ENCODE measurements at regions not wholly inside any gene's neighbourhood (a gene's known extent, or its start where the extent isn't known, plus 50 kb on each side); places are given as distances from the start of the nearest gene placed in this dataset.

DNA sequence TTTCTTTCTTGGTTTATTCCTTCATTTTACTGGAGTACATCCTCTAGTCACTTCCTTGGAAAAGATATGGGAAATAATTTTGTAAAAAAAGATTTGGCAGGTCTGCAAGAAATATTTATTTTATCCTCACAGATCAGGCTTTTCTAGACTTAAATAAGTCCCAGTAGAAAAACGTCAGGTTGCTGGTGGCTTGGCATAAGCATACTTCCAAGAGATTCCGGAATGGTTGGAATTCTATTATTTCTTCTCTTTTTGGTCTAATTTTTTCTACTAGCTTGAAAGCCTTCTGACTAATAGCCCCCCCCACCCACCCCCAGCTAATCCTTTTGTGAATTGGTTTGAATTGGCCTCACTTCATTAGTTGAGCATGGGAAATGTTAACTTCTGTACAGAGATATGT lies 147.6 kb downstream of the ZIC5 start:
- no peak for DNase-seq (ENCODE audit: low read depth in 2 of 2)

DNA sequence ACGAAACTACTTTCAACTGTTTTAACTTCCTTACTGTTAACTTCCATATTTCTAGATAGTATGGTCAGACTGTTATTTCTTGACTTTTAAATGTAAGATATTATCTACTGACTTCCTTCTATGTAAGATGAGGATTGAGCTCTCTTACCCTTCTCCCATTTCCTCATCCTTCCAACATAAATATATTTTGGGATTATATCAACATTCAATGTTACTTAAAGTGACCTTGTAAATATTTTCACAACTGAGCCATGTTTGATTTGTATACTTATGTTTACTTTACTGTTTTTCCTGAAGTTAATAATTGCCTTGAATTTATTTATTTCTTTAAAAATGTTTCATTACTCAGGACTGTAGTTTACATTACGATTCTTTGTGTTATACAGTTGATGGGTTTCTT lies 148.7 kb downstream of the ZIC5 start:
- no peak for DNase-seq (ENCODE audit: low read depth in 2 of 2)

DNA sequence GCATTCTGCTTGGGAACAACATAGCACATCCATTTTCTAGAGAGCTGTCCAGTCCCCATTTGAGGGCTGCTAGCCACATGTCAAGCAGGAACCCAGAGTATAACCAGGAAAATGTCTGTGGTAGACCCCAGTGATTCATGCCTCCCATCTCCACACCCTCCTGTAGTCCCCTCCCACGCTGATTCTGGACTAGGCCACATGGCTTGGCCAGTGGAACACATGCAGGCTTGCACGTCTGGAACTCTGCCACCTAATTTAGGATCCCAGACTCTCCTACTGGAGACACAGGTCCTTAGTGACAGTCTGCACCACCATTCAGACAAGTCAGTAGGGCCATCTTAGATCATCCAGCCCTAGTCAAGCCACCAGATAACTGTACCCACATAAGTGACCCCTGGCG lies 149.8 kb downstream of the ZIC5 start:
- no peak for DNase-seq (ENCODE audit: low read depth in 2 of 2)

DNA sequence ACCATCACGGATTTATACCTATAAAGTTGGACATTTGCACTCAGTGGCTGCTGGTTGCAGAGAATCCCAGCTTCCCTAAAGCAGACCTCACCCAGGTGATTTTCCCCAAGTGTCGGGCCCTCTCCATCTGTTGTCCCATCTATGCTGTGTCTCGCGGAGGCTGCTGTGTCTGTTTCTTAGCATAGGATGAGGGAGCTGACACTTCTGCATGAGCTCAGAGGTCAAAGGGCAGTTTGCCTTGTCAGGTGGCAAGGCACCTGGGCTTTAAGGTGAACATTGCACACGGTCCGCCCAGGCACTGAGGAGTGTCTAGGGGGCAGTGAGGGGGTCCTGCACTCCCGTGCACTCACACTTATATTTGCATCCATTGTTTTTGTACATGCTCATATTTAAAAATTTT lies 151.6 kb downstream of the ZIC5 start:
- DNase-seq (ENCODE audit: low read depth in 2 of 2) = no peak

DNA sequence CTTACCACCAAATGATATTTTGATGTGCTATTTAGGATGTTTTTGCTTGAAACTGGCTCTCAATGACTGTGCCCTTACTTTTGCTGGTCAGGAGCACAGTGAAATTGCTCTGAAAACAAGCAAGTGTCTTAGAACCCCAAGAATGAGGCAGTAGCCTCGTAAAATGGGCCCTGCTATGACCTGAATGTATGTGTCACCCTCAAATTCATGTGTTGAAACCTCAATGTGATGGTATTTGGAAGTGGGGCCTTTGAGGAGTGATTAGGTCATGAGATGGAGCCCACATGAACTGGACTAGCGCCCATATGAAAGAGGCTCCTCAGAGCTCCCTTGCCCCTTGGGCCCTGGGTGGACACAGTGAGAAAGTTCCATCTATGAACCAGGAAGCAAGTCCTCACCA lies 155.2 kb downstream of the ZIC5 start:
- no peak for DNase-seq (ENCODE audit: low read depth in 2 of 2)

DNA sequence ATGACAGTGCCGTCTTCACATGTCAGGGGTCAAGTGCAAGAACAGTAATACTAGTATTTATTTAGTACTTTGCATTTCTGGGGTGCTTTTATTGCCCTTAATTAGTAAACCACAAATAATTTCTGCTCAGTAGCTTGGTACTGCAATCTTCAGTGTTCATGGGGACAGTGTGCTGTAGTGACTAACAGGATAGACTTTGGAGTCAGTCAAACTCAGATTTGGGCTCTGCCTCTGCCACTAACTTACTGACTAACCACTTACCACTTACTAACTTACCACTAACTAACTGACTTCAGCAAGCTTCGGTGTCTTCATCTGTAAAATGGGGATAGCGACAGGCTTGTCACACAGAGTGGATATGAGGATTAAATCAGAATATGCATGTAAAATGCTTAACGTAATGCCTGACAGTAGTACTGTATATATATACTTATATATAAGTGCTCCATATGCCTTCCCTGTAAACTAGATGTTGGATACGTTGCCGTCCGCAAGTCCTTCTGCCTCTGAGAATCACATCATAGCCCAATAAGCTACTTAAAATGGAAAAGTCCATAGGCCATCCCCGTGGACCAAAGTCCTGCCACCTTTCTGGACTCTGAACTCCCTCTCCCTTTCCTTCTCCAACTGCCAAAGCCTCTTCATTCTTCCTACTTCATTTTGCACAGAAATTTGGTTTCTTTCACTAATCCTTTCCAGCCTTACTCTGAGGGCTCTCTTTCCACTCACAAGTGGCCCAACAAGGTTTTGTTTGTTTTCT lies 158.1 kb downstream of the ZIC5 start:
- DNase-seq (ENCODE audit: low read depth in 2 of 2) = no peak

DNA sequence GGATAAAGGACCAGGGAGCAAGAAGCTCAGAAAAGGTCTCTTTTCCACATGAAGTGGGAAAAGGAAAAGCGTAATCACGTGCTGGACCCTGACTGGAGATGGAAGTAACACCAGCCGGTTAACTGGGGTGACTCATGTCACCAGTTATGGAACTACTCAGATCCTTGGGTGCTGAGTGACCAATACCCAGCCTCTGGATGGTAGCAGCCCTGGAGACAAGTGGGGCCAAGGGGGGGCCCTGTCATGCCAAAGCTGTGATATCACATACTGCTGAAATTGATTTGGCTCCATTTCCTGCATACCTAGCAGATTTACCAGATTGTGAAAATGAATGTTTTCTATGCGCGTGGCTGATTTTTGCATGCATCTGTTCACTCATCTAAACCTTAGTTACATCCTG lies 158.9 kb downstream of the ZIC5 start:
- no peak for DNase-seq (ENCODE audit: low read depth in 2 of 2)

DNA sequence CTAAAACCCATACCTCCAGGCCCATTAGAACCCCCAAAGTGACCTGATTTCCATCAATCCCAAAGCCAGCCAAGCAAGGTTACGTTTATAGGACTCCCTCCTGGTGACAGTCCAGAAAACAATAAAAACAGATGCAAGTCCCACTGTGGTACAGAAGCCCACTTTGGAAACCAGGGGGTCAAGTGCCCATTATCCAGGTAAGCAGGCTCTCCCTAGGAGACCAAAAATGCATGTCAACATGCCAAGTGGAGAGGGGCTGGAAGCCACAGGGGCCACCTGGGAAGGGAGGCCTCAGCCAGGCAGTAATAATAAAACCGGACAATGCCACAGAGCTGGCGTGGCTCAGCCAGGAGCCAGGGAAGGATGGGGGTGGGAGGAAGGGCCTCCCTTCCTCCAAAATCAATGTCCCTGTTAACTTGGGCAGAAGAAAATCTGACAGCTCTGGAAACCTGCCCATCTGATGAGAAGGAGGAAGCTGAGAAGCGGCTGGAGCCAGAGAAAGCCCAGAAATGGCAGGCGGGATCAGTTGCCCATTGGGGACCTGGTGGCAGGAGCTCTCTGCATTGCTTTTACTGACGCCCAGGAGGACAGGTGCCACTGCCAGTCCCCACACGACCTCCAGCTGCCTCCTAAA lies 160.4 kb downstream of the ZIC5 start:
- DNase-seq (ENCODE audit: low read depth in 2 of 2) = no peak

DNA sequence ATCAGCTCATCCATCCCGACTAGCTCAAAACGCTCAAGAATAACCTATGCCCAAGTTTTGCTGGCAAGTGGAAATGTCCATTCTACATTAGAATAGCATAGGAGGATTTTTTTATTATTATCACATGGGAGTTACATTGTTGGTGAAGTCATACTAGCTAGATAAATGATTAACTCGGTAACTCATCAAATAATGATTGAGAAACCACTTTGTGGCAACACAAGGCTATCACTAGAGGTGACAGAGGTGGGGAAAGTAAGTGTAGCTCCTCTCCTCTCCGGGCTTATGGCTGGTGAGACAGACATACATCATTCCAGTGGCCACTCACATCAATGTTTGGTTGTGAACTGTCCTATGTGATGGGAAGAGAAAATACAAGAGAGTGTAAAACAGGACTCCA lies 161.6 kb downstream of the ZIC5 start:
- DNase-seq (ENCODE audit: low read depth in 2 of 2) = no peak

DNA sequence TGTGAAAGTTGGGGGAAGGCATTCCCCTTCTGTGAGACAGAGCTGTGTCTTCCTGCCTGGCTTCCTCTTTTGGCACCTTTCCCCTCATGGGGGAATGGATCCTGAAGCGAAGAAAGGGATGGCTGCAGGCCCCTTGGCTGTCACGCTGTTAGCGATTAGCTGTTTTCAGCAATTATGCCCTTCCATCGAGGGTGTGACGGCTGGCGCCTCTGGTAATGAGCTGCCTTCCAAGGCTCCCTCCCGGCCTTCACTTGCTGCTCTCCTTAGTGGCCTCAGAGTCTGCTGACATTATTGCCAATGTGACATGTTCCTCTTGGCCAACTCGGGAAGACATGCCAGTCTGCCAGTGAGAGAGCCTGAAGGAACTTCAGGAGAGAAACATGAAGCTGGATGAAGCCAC lies 162.1 kb downstream of the ZIC5 start:
- no peak for DNase-seq (ENCODE audit: low read depth in 2 of 2)

DNA sequence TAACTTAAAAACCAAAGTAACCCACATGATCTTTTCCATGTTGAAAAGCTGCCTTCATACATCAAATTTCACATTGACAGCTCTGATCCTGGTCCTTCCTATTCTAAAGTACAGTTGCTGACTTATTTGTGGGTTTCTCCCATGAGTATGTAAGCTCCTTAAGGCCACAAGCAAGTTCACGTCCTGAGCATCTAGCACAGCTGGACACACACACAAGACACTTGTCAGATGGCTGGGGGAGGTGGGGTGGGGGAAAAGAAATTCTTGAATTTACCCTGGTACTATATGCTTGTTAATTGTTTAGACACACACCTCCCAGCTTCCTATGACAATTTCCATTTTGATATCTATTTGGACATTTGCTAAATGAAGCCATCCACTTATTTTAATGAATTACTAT lies 162.8 kb downstream of the ZIC5 start:
- DNase-seq (ENCODE audit: low read depth in 2 of 2) = no peak

DNA sequence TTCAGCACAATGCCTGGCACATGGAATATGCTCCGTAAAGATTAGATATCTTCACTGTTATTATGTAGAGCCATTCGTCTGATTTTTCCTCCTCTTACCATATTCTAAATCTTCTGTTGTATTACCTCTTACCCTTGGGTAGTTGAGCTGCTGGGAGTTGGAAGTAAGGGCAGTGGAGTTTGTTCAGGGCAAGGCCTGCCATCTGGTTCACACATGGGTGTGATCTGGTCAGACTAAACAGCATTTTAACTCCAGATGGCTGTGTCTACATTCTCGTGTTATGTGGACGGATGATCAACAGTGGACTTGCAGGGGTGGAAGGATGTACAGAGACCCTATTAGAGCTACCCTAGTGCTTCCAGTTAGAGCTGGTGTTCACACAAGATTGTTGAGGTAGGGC lies 164.9 kb downstream of the ZIC5 start:
- DNase-seq (ENCODE audit: low read depth in 2 of 2) = no peak

DNA sequence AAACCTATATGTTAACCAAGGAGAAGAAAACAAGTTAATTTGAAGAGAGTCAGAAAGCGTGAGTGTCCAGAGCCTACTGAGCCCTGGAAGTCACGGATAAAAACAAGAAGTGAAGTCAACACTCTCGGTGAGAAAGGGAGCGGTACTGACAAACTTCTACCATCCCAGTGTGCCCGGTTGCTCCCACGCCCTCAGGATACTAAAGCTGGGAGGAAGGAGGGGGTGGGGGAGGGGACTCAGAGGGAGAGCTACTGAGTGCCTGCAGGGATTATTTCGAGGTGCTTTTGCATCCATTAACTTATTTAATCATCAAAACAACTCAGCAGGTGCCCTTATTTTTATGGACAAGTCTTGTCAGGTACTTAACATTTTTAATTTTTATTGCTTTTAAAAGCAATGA lies 166.2 kb downstream of the ZIC5 start:
- DNase-seq (ENCODE audit: low read depth in 2 of 2) = no peak

DNA sequence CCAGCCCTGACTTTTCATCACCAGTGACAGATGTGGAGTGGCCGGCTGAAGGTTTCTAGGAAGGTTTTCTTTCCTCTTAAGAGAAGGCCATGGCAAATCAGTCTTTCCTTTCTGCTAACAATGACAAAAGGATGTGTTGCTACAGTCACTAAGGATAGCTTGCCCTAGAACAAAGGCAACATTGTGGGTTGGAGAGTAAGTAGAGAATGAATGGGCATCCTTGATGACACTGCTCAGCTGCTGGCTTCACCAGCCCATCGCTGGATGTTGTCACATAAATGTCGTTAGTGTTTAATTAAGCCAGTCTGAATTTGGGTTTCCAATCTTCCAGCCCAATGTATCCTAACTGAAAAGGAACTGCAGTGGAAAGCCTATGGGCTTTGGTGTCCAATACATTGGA lies 168.4 kb downstream of the ZIC5 start:
- DNase-seq (ENCODE audit: low read depth in 2 of 2) = no peak

DNA sequence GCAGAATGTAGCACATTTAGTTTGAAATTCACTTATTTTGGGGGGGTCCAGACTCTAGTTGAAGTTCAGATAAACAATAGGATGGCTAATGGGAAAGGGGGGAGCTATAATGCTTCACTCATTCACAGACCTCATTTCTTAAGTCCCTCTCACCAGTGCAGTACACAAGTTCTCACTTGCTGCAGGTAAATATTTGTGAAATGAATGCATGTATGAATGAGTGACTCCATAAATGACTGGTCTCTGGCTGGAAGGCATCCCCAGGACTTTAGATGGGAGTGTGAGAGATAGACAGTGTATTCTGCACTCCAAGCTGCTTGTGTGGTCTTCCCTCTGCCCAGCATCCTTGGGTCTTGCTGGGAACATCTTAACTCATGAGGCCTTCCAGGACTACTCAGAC lies 169.2 kb downstream of the ZIC5 start:
- DNase-seq (ENCODE audit: low read depth in 2 of 2) = no peak

DNA sequence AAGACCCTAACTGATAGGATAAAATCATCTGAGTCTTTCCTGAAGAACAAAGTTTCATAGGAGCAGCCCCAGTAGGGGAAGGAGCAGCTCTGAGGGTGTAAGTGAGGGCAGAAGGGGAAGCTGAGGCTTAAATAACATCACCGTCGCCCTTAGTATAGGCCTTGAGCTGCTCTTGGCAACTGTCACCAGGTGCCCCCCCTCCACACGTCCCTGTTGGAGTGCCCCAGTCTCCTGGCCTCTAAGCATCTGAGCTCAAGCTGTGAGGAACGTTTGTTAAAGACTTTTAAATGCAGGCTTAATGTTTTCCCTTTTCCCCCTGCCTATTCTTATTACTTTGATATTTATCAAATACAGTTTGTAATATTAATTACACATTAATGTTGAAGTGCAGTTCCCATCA lies 170.6 kb downstream of the ZIC5 start:
- no peak for DNase-seq (ENCODE audit: low read depth in 2 of 2)

DNA sequence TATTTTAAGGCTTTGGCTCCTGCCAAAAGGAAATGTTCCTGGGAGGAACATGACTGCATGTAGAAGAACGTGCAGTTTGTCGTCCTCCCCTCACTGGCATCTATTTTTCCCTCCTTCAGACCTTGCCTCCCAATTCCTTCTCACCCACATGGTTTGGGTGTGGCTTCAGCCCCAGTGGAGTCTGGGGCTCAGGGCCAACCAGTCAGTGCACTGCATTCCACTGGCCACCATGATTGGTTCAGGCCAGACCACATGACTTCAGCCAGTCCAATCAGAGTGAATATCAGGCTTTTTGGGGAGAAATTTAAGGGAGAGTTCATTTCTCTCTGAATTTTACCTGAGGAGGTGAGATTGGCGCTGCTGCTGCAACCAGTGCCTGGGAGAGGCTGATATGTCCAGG lies 171.6 kb downstream of the ZIC5 start:
- DNase-seq (ENCODE audit: low read depth in 2 of 2) = no peak

DNA sequence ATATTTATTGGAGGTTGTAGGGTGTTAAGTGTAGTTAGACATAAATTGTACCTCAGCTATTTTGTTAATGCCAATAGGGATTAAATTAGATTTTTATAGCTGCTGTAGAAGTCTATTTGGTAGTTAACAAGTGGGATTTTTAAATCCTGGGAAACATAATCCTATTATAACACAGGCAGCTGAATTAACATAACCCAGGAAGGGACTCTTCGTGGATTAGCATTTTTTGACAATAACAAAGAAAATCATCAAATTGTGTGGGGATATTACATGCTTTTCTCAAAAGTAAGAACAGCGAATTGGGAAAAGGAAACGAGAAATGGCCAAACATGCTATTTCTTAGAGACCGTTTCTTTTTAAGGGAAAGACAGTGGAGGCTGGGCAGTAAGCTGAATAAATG lies 172.8 kb downstream of the ZIC5 start:
- DNase-seq (ENCODE audit: low read depth in 2 of 2) = no peak

DNA sequence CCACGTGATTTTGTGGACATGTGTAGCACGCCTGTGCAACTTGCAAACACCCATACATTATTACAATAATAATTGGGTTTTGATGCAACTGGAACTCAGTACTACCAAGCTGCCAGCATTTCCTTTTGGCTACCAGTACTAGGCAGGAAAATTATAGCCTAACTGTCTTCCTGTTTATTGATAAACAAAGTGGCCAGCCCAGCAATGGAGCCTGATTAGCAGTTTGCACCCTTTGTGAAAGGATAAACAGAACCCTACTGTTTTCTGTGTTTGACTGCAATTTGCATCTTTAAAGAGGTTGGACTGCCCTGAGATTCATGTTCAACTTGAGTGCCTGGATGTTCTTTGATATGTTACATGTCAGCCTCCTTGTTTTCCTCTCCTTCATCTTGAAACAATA lies 173.9 kb downstream of the ZIC5 start:
- no peak for DNase-seq (ENCODE audit: low read depth in 2 of 2)

DNA sequence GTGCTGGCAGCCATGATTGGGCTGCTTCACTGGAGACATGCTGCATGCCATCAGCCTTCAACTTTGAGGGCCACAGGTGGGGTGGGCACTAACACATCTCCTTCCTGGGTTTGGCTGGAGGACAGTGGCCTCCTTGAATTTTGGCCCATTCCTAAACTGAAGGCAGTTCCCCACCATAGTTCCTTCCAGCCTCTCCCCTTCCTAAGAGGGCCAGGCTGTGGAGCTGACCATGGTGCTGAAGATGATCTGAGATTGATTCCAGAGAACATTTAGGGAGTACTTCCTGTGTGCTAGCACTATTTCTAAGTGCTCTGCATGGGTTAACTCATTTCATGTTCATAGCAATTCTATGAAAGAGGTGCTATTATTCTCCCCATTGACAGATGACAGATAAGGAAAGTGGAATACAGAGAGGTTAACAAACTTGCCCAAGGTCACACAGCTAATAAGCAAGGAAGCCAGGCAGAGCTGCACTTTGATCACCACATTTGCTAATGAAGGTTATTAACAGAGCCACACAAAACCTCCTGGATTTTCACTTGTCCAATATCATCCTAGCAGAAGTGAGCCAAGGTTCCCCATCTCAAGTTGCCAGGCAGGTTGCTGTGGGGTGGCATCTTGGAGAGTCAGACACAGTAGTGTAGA lies 175.3 kb downstream of the ZIC5 start:
- no peak for DNase-seq (ENCODE audit: low read depth in 2 of 2)

DNA sequence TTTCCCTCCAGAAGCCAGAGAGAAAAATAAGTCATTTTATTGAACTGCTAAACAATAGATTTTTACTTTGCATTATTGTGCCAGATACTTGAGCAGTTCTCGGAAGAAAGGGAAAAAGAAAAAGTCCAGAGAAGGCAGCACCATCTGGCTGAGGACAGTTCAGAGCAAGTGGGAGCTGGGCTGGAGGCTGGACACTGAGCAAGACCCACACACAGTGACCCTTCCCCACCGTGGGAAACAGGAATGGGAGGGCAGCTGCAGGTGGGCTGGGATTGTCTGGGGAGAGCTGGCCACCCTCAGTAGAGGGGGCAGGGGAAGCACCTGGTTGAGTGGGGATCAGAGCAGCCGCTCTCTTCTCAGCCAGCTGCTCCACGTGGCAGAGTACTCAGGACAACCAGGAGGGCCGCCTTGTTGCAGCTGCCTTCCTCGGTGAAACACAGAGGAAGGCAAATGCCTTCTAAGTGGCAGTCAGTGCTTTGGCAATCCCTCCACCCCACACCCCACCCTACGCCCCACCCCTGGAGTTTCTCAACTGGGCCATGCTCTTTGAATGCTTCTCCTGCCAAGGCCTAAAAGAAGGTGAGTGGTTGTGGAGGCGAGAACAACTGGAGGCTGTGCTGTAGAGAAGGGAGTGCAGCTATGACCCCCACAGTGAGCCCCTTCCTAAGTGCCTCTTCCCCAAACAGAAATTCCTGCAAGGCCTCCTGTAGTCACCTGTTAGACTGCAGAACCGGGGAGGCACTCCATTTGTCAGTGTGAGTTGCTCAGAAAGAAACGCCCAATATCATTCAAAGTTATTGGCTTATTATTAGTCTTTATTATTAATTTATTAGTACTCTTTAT lies 179.3 kb downstream of the ZIC5 start:
- no peak for DNase-seq (ENCODE audit: low read depth in 2 of 2)

DNA sequence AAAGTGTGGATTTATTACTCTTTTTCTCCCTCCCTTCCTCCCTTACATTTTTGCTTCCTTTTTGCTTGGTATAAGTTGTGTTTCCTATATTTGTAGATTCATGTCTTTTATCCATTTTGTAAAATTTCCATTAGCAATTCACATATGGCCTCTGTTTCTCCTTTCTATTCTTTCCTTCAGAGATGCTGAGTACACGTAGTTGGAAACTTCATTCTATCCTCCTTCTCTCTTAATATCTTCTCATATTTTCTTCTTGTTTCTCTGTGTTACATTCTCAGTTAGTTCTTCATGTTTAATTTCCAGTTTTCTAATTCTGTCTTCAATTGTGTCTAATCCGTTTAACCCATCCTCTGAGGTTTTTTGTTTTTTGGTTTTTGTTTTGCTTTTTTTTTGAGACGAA lies 188.9 kb downstream of the ZIC5 start:
- no peak for DNase-seq (ENCODE audit: low read depth in 2 of 2)

DNA sequence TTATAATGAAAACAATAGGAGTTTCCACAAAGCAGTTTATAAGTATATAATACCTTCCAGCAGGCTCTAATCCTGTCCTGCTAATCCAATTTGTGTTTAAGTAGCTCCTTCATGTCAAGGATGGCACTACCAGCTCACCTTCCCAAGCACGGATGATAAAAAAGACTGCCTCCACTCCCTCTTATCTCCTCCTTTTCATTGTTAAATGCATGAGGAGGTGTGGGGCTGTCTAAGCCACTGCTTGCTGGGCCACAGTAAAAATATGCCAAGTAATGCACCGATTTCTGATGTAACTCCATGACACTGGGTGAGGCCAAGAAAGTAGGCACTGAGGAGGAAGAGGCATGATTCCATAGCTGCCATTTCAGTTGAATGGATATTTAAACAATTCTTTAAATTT lies 193.1 kb downstream of the ZIC5 start:
- DNase-seq (ENCODE audit: low read depth in 2 of 2) = no peak

All from stimulated activated CD8-positive, alpha-beta memory T cell treated with anti-CD3 and anti-CD28 coated beads, Interleukin-2, amount 100 ng/mL, for 1 hour (primary cell).